IPS DF 19.7 (cell line): ENCODE measurements at regions not wholly inside any gene's neighbourhood (a gene's known extent, or its start where the extent isn't known, plus 50 kb on each side); places are given as distances from the start of the nearest gene placed in this dataset.
"Not testable (repeated sequence)": the region's sequence is repeated elsewhere in the genome, so short reads cannot be mapped to it uniquely, and the experiment has no call there.

Experiments
- DNase-seq: peaks from one replicate; pipeline ENCODE4 v3.0.0-alpha.2; 2013; ENCODE audit warnings: low read depth, low spot score

GRCh38 chr10:84846658-84847316 lies 518.4 kb downstream of the CCSER2 start:
- DNase-seq = no peak

GRCh38 chr10:84848967-84849366 lies 520.6 kb downstream of the CCSER2 start:
- no peak for DNase-seq

GRCh38 chr10:84850826-84851225 lies 522.4 kb downstream of the CCSER2 start:
- no peak for DNase-seq

GRCh38 chr10:84854439-84854838 lies 526.0 kb downstream of the CCSER2 start:
- no peak for DNase-seq

GRCh38 chr10:84860855-84861254 lies 532.5 kb downstream of the CCSER2 start:
- DNase-seq = no peak

GRCh38 chr10:84862551-84862950 lies 534.2 kb downstream of the CCSER2 start:
- DNase-seq = no peak

GRCh38 chr10:84863675-84864074 lies 535.3 kb downstream of the CCSER2 start:
- no peak for DNase-seq

GRCh38 chr10:84876116-84876999 lies 548.0 kb downstream of the CCSER2 start:
- no peak for DNase-seq

- no peak for DNase-seq
Observed at GRCh38 chr10:84879991-84880390, 551.6 kb downstream of the CCSER2 start.

GRCh38 chr10:84881696-84882095 lies 553.3 kb downstream of the CCSER2 start:
- DNase-seq = not testable (repeated sequence)

GRCh38 chr10:84890706-84891105 lies 562.3 kb downstream of the CCSER2 start:
- no peak for DNase-seq

GRCh38 chr10:84891631-84892030 lies 563.2 kb downstream of the CCSER2 start:
- DNase-seq = no peak

- DNase-seq = no peak
Observed at GRCh38 chr10:84895541-84895940, 567.2 kb downstream of the CCSER2 start.

GRCh38 chr10:84896909-84897308 lies 568.5 kb downstream of the CCSER2 start:
- no peak for DNase-seq

- DNase-seq = no peak
Observed at GRCh38 chr10:84899268-84899667, 570.9 kb downstream of the CCSER2 start.

GRCh38 chr10:84900141-84900540 lies 571.8 kb downstream of the CCSER2 start:
- DNase-seq = no peak

- DNase-seq = no peak
Observed at GRCh38 chr10:84901885-84902284, 573.5 kb downstream of the CCSER2 start.

GRCh38 chr10:84902553-84902952 lies 574.2 kb downstream of the CCSER2 start:
- DNase-seq = no peak

GRCh38 chr10:84903320-84903719 lies 574.9 kb downstream of the CCSER2 start:
- DNase-seq = no peak

- no peak for DNase-seq
Observed at GRCh38 chr10:84907461-84908009, 579.1 kb downstream of the CCSER2 start.

GRCh38 chr10:84908491-84908890 lies 580.1 kb downstream of the CCSER2 start:
- DNase-seq = no peak

GRCh38 chr10:84921701-84922100 lies 593.3 kb downstream of the CCSER2 start:
- DNase-seq = no peak

GRCh38 chr10:84924131-84924530 lies 595.7 kb downstream of the CCSER2 start:
- no peak for DNase-seq
